ENCODE measurements at regions not wholly inside any gene's neighbourhood (a gene's known extent, or its start where the extent isn't known, plus 50 kb on each side); places are given as distances from the start of the nearest gene placed in this dataset.

GRCh38 chr1:229025576-229025975 is 245.3 kb upstream of the RAB4A start:
- no peak for TF ChIP-seq CTCF (conservative IDR thresholded peaks at IDR 0.05; ENCODE audit: low read depth, low read length)
- DNase-seq (ENCODE audit: low read depth): no peak
- H3K4me3 ChIP-seq (ENCODE audit: low read depth, low read length): no peak overlapping the region

- no peak for TF ChIP-seq CTCF (conservative IDR thresholded peaks at IDR 0.05; ENCODE audit: low read depth, low read length)
- no peak for DNase-seq (ENCODE audit: low read depth)
- no peak overlapping the region for H3K4me3 ChIP-seq (ENCODE audit: low read depth, low read length)
Observed at GRCh38 chr1:229027158-229027557, 243.8 kb upstream of the RAB4A start.

- no peak overlapping the region for H3K4me3 ChIP-seq (ENCODE audit: low read depth, low read length)
- no peak for DNase-seq (ENCODE audit: low read depth)
- no peak for TF ChIP-seq CTCF (conservative IDR thresholded peaks at IDR 0.05; ENCODE audit: low read depth, low read length)
Observed at GRCh38 chr1:229027622-229028182, 243.2 kb upstream of the RAB4A start.

- no peak for TF ChIP-seq CTCF (conservative IDR thresholded peaks at IDR 0.05; ENCODE audit: low read depth, low read length)
- no peak for DNase-seq (ENCODE audit: low read depth)
Observed at GRCh38 chr1:229028544-229028943, 242.4 kb upstream of the RAB4A start.

GRCh38 chr1:229028987-229029878 is 241.7 kb upstream of the RAB4A start:
- H3K4me3 ChIP-seq (ENCODE audit: low read depth, low read length): no peak overlapping the region
- no peak for TF ChIP-seq CTCF (conservative IDR thresholded peaks at IDR 0.05; ENCODE audit: low read depth, low read length)
- no peak for DNase-seq (ENCODE audit: low read depth)

More at GRCh38 chr1:229028544-229028943, 242.4 kb upstream of the RAB4A start:
- H3K4me3 ChIP-seq (ENCODE audit: low read depth, low read length): no peak overlapping the region

GRCh38 chr1:229029879-229030235 is 241.1 kb upstream of the RAB4A start:
- TF ChIP-seq CTCF (conservative IDR thresholded peaks at IDR 0.05; ENCODE audit: low read depth, low read length): no peak
- H3K4me3 ChIP-seq (ENCODE audit: low read depth, low read length): no peak overlapping the region
- no peak for DNase-seq (ENCODE audit: low read depth)
